SK-N-SH treated with all-trans-retinoic acid at 6 μM for 48 hours (cell line): ENCODE measurements at regions not wholly inside any gene's neighbourhood (a gene's known extent, or its start where the extent isn't known, plus 50 kb on each side); places are given as distances from the start of the nearest gene placed in this dataset.
"Not testable (repeated sequence)": the region's sequence is repeated elsewhere in the genome, so short reads cannot be mapped to it uniquely, and the experiment has no call there.

ENCODE experiments used
- ATAC-seq: fragments of 200-7000 bp; cut with Tn5 transposase; 3 replicates; pipeline ENCODE4 v1.9.1; 2020; ENCODE audit warnings: mild to moderate bottlenecking, moderate library complexity
- ARNTL ChIP-seq: fragments of 450-650 bp; formaldehyde crosslinking; IDR thresholded peaks from 2 replicates; pipeline ENCODE4 v1.5.0; 2020; ENCODE audit warnings: low read depth, mild to moderate bottlenecking, moderate library complexity, borderline replicate concordance
- BACH2 ChIP-seq: fragments of 250-450 bp; sonication (Bioruptor Pico); IDR thresholded peaks from 2 replicates; pipeline ENCODE4 v1.9.0; 2021; ENCODE audit warnings: mild to moderate bottlenecking, borderline replicate concordance
- CREB5 ChIP-seq: fragments of 250-450 bp; sonication (Bioruptor Pico); IDR thresholded peaks from 2 replicates; pipeline ENCODE4 v1.5.1; 2020; ENCODE audit warnings: low read depth, mild to moderate bottlenecking, moderate library complexity
- CSRNP3 ChIP-seq: fragments of 250-450 bp; sonication (Bioruptor Pico); IDR thresholded peaks from 2 replicates; pipeline ENCODE4 v1.5.1; 2021; ENCODE audit warnings: mild to moderate bottlenecking, moderate library complexity
- ESRRG ChIP-seq: fragments of 250-450 bp; sonication (Bioruptor Pico); IDR thresholded peaks from 2 replicates; pipeline ENCODE4 v1.6.1; 2021; ENCODE audit warnings: mild to moderate bottlenecking
- GLIS3 ChIP-seq: fragments of 250-450 bp; sonication (Bioruptor Pico); IDR thresholded peaks from 2 replicates; pipeline ENCODE4 v1.5.0; 2020; ENCODE audit warnings: mild to moderate bottlenecking, moderate library complexity
- OSR1 ChIP-seq: fragments of 250-450 bp; sonication (Bioruptor Pico); IDR thresholded peaks from 2 replicates; pipeline ENCODE4 v1.8.0; 2022; ENCODE audit warnings: moderate library complexity, mild to moderate bottlenecking, inconsistent platforms
- PATZ1 ChIP-seq: fragments of 250-450 bp; sonication (Bioruptor Pico); IDR thresholded peaks from 2 replicates; pipeline ENCODE4 v1.8.0; 2020; ENCODE audit warnings: mild to moderate bottlenecking, moderate library complexity, borderline replicate concordance
- POU6F1 ChIP-seq: fragments of 250-450 bp; sonication (Bioruptor Pico); IDR thresholded peaks from 2 replicates; pipeline ENCODE4 v1.8.0; 2021; ENCODE audit warnings: low read depth, mild to moderate bottlenecking, moderate library complexity, borderline replicate concordance
- PPARA ChIP-seq: fragments of 250-450 bp; sonication (Bioruptor Pico); IDR thresholded peaks from 2 replicates; pipeline ENCODE4 v1.5.0; 2020; ENCODE audit warnings: mild to moderate bottlenecking, borderline replicate concordance
- TCF4 ChIP-seq: fragments of 250-450 bp; sonication (Bioruptor Pico); IDR thresholded peaks from 2 replicates; pipeline ENCODE4 v1.8.0; 2021; ENCODE audit warnings: mild to moderate bottlenecking, moderate library complexity, borderline replicate concordance
- TOX ChIP-seq: fragments of 250-450 bp; sonication (Bioruptor Pico); IDR thresholded peaks from 2 replicates; pipeline ENCODE4 v1.8.0; 2021; ENCODE audit warnings: mild to moderate bottlenecking, moderate library complexity, borderline replicate concordance
- ZC3H10 ChIP-seq: fragments of 250-450 bp; sonication (Bioruptor Pico); IDR thresholded peaks from 2 replicates; pipeline ENCODE4 v1.5.1; 2021; ENCODE audit warnings: mild to moderate bottlenecking, moderate library complexity
- ZFP3 ChIP-seq: fragments of 250-450 bp; sonication (Bioruptor Pico); IDR thresholded peaks from 2 replicates; pipeline ENCODE4 v1.5.0; 2020; ENCODE audit warnings: mild to moderate bottlenecking, moderate library complexity
- ZNF565 ChIP-seq: fragments of 450-650 bp; formaldehyde crosslinking; conservative IDR thresholded peaks from 2 replicates; pipeline ENCODE4 v1.5.0; 2020; ENCODE audit warnings: low read depth, mild to moderate bottlenecking, moderate library complexity
- ZNF8 ChIP-seq: fragments of 450-650 bp; formaldehyde crosslinking; IDR thresholded peaks from 2 replicates; pipeline ENCODE4 v1.5.0; 2020; ENCODE audit warnings: mild to moderate bottlenecking, moderate library complexity

- no peak for ATAC-seq
- TF ChIP-seq CREB5 (CRISPR knock-in tag) (no peak), TOX (no peak), ZNF8 (CRISPR knock-in tag) (no peak), ARNTL (CRISPR knock-in tag) (no peak), CSRNP3 (CRISPR knock-in tag) (no peak), ZC3H10 (no peak), ZNF565 (CRISPR knock-in tag) (no peak), ZFP3 (no peak), PATZ1 (CRISPR knock-in tag) (no peak)
- TF ChIP-seq, all 23 proteins: peak for 0
Observed at GRCh38 chr12:89195470-89195869, 156.8 kb downstream of the DUSP6 start.

GRCh38 chr12:89194683-89195082, 157.6 kb downstream of the DUSP6 start:
- TF ChIP-seq GLIS3 (CRISPR knock-in tag), result no peak
- TF ChIP-seq CREB5 (CRISPR knock-in tag), result no peak
- TF ChIP-seq TOX, result no peak
- TF ChIP-seq PATZ1 (CRISPR knock-in tag), result no peak
- TF ChIP-seq ESRRG (CRISPR knock-in tag), result no peak
- no peak for TF ChIP-seq OSR1 (CRISPR knock-in tag)
- no peak for TF ChIP-seq CSRNP3 (CRISPR knock-in tag)
- no peak for TF ChIP-seq PPARA (CRISPR knock-in tag)
- TF ChIP-seq BACH2 (CRISPR knock-in tag), result no peak
- TF ChIP-seq ZC3H10, result no peak
- TF ChIP-seq TCF4, result no peak
- ATAC-seq, result no peak

GRCh38 chr12:89192429-89192828, 159.9 kb downstream of the DUSP6 start:
- no peak for ATAC-seq
- no peak for TF ChIP-seq CREB5 (CRISPR knock-in tag)
- TF ChIP-seq POU6F1 (CRISPR knock-in tag), result no peak
- no peak for TF ChIP-seq ESRRG (CRISPR knock-in tag)
- no peak for TF ChIP-seq PPARA (CRISPR knock-in tag)
- no peak for TF ChIP-seq ZC3H10
- no peak for TF ChIP-seq OSR1 (CRISPR knock-in tag)

GRCh38 chr12:89191597-89191996, 160.7 kb downstream of the DUSP6 start:
- not testable (repeated sequence) for ATAC-seq
